ENCODE measurements at regions not wholly inside any gene's neighbourhood (a gene's known extent, or its start where the extent isn't known, plus 50 kb on each side); places are given as distances from the start of the nearest gene placed in this dataset.
A peak's percentile ranks its signal among the peaks of the same experiment; 100 is the strongest.

DNA sequence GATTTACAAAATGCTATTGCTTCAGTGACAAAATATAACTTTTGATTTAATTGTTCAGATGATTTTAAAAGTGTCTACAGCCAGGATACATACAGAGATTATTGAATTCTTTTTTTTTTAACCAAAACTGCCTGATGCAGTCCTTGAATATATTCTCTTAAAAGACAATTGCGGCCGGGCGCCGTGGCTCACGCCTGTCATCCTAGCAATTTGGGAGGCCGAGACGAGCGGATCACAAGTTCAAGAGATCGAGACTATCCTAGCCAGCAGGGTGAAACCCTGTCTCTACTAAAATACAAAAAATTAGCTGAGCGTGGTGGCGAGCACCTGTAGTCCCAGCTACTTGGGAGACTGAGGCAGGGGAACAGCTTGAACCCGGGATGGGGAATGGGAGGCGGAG lies 497.0 kb upstream of the FSIP2 start:
- DNase-seq, result no peak
- no peaks in the 10 kb centered on the region for H3K4me1 ChIP-seq
- H3K36me3 ChIP-seq, result no peaks in the 10 kb centered on the region
- WGBS, 4 donors, result 83 to 93% (median 86%) methylated on average over 13 of the region's 13 CpGs
- intact Hi-C loops (cut with DNase I), result no loop called here
- H3K27ac ChIP-seq, result no peak overlapping the region
- H3K9me3 ChIP-seq, result peaks cover 0 to 10% (median 3%) of the 10 kb centered on the region in 12 donors
- ATAC-seq, result no peak
- TF ChIP-seq POLR2A (IDR thresholded peaks at IDR 0.05) (no peak), CTCF (IDR thresholded peaks at IDR 0.05) (no peak)
- H3K4me3 ChIP-seq, result no peak overlapping the region
- H3K27me3 ChIP-seq, result no peaks in the 10 kb centered on the region

DNA sequence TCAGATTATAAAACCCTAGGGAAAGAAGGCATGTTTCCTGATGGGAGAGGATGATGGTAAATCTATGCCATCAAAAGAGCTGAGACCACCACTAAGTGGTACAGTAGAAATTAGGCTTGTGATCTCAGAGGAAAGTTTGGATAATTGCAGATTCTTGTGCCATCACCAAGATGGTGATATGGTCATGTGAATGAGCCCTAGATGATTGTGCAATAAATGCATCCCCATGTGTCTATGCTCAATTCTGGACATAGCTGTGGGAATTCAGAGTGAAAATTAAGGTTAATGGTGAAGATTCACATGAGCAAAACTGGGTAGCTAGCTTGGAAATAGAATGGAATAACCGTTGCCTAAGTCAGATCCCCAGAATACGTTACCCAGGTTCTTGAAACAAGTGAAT lies 496.1 kb upstream of the FSIP2 start:
- 73 to 79% (median 75%) methylated on average over 2 of the region's 2 CpGs for WGBS, 4 donors
- ATAC-seq, result no peak
- TF ChIP-seq CTCF (IDR thresholded peaks at IDR 0.05) (no peak), POLR2A (IDR thresholded peaks at IDR 0.05) (no peak)

GRCh38 chr2:185245216-185245615 lies 493.4 kb upstream of the FSIP2 start:
- ATAC-seq, result no peak
- no peak overlapping the region for H3K4me3 ChIP-seq
- no peak for DNase-seq
- WGBS, 4 donors, result 79 to 92% (median 88%) methylated on average over 4 of the region's 4 CpGs
- H3K9me3 ChIP-seq, result no peaks in the 10 kb centered on the region
- no peak overlapping the region for H3K27ac ChIP-seq
- no peak for TF ChIP-seq POLR2A (IDR thresholded peaks at IDR 0.05)
- TF ChIP-seq CTCF (IDR thresholded peaks at IDR 0.05), result no peak
- intact Hi-C loops (cut with DNase I), result no loop called here
- no peaks in the 10 kb centered on the region for H3K27me3 ChIP-seq
- no peaks in the 10 kb centered on the region for H3K36me3 ChIP-seq
- no peaks in the 10 kb centered on the region for H3K4me1 ChIP-seq

More for the DNA sequence above, 496.1 kb upstream of the FSIP2 start:
- Histone ChIP-seq H3K4me3 (no peak overlapping the region), H3K36me3 (no peaks in the 10 kb centered on the region), H3K27ac (no peak overlapping the region), H3K9me3 (peaks cover 0 to 1% (median 0%) of the 10 kb centered on the region in 12 donors), H3K4me1 (no peaks in the 10 kb centered on the region), H3K27me3 (no peaks in the 10 kb centered on the region)
- intact Hi-C loops (cut with DNase I), result no loop called here
- no peak for DNase-seq

DNA sequence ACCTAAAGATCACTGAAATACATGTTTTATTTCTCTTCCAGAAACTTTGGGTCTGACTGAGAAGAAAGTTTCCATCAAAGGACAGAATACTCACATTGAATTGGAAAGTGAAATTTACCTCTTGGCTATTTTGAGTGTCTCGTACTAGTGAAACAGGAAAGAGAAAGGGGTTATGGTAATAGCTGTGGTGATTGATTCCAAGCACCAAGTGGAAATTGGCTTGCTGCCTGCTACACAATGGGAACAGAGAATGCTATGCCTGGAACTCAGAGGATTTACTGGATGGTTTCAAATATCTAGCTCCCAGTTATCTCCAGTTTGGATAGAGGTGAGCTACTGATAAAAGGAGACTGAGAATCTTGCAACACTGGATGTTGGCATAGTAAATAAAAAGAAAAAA lies 492.8 kb upstream of the FSIP2 start:
- H3K4me3 ChIP-seq, result no peak overlapping the region
- DNase-seq (peak in 1 of 5 donors; percentile 13), ATAC-seq (no peak)
- H3K27ac ChIP-seq, result no peak overlapping the region
- no peaks in the 10 kb centered on the region for H3K27me3 ChIP-seq
- no peak for TF ChIP-seq CTCF (IDR thresholded peaks at IDR 0.05)
- TF ChIP-seq POLR2A (IDR thresholded peaks at IDR 0.05), result no peak
- no peaks in the 10 kb centered on the region for H3K9me3 ChIP-seq
- H3K36me3 ChIP-seq, result no peaks in the 10 kb centered on the region
- 19 to 40% (median 21%) methylated on average over 1 of the region's 1 CpG for WGBS, 4 donors
- no peaks in the 10 kb centered on the region for H3K4me1 ChIP-seq
- intact Hi-C loops (cut with DNase I), result no loop called here
